AG04450 (cell line): ENCODE measurements at regions not wholly inside any gene's neighbourhood (a gene's known extent, or its start where the extent isn't known, plus 50 kb on each side); places are given as distances from the start of the nearest gene placed in this dataset.

ENCODE experiments used
- CTCF ChIA-PET: fragments of 300-600, 350-600 bp; formaldehyde crosslinking; extraction: SDS; loops from one replicate; lab custom pipeline; 2022; ENCODE audit warnings: antibody characterized with exemption, inconsistent platforms; lab: Charles Lee
- POLR2A ChIA-PET: fragments of 350-600 bp; formaldehyde crosslinking; extraction: SDS; loops from one replicate; lab custom pipeline; 2021; ENCODE audit warnings: antibody characterized with exemption, inconsistent platforms; lab: Yijun Ruan, JAX
- DNase-seq: peaks from one replicate; pipeline ENCODE4 v3.0.0-alpha.2; 2011; ENCODE audit warnings: low read depth, low spot score
- H3K27ac ChIP-seq: one replicate; pipeline ENCODE4 v1.5.1; 2012; ENCODE audit warnings: low read depth, low read length, control low read depth
- H3K27me3 ChIP-seq: one replicate; pipeline ENCODE4 v1.6.0; 2012; ENCODE audit warnings: low read length; ENCODE audit not compliant: control insufficient read depth, insufficient read depth
- H3K4me3 ChIP-seq: 2 replicates; pipeline ENCODE4 v1.5.1; 2011; ENCODE audit warnings: mild to moderate bottlenecking, low read depth, low read length, control low read depth
- H3K9me3 ChIP-seq: 2 replicates; pipeline ENCODE4 v1.5.1; 2012; ENCODE audit warnings: low read length; ENCODE audit not compliant: control insufficient read depth, insufficient read depth
- TF ChIP-seq, protein P1 (sequence below): IDR thresholded peaks from 2 replicates; pipeline ENCODE4 v1.5.1; 2011; ENCODE audit warnings: low read depth, low read length, control low read depth, inconsistent platforms

DNA sequence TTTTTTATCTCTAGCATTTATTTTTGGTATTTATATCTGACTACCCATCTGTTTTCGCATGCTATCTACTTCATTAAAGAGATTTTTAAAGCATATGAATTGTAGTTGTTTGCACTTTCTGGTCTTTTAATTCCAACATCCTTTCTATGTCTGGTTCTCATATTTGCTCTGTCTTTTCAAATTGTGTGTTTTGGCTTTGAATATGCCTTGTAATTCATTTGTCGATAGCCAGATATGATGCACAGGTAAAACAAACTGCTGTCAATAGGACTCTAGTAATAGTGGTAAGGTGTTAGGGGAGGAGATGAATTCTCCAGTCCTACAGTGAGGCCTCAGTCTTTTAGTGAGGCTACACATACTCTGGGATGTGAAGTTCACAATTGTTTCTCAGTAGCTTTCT lies 530.8 kb upstream of the CCDC179 start:
- no peaks in the 10 kb centered on the region for H3K9me3 ChIP-seq
- H3K27ac ChIP-seq = no peak overlapping the region
- TF ChIP-seq, protein P1, sequence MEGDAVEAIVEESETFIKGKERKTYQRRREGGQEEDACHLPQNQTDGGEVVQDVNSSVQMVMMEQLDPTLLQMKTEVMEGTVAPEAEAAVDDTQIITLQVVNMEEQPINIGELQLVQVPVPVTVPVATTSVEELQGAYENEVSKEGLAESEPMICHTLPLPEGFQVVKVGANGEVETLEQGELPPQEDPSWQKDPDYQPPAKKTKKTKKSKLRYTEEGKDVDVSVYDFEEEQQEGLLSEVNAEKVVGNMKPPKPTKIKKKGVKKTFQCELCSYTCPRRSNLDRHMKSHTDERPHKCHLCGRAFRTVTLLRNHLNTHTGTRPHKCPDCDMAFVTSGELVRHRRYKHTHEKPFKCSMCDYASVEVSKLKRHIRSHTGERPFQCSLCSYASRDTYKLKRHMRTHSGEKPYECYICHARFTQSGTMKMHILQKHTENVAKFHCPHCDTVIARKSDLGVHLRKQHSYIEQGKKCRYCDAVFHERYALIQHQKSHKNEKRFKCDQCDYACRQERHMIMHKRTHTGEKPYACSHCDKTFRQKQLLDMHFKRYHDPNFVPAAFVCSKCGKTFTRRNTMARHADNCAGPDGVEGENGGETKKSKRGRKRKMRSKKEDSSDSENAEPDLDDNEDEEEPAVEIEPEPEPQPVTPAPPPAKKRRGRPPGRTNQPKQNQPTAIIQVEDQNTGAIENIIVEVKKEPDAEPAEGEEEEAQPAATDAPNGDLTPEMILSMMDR = no peak
- H3K4me3 ChIP-seq = no peak overlapping the region
- ChIA-PET CTCF (no interaction called here), POLR2A (no interaction called here)
- no peaks in the 10 kb centered on the region for H3K27me3 ChIP-seq
- no peak for DNase-seq

DNA sequence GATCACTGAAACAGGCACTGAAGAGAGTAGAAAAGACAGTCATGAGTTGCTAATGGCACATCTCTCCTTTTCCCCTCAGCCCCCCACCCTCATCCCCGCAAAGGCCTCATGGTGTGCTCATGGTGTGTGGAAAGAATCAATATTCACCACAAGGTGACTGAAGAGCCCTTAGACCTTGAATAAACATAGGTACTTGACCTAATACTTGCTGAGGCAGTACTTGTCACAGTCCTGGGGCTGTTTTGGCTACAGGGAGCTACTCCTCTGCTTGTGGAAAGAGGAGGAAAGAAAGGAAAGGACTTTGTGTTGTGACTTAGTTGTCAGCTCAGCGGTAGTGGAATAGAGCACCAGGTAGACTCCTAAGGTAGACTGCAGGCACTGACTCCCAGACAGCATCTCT lies 537.8 kb upstream of the CCDC179 start:
- CTCF ChIA-PET = no interaction called here
- H3K9me3 ChIP-seq = peaks cover 3% of the 10 kb centered on the region; the same call in 1 of the 2 replicates
- H3K4me3 ChIP-seq = no peak overlapping the region
- POLR2A ChIA-PET = no interaction called here
- H3K27ac ChIP-seq = no peak overlapping the region
- TF ChIP-seq, protein P1 = no peak
- H3K27me3 ChIP-seq = no peaks in the 10 kb centered on the region
- DNase-seq = no peak

DNA sequence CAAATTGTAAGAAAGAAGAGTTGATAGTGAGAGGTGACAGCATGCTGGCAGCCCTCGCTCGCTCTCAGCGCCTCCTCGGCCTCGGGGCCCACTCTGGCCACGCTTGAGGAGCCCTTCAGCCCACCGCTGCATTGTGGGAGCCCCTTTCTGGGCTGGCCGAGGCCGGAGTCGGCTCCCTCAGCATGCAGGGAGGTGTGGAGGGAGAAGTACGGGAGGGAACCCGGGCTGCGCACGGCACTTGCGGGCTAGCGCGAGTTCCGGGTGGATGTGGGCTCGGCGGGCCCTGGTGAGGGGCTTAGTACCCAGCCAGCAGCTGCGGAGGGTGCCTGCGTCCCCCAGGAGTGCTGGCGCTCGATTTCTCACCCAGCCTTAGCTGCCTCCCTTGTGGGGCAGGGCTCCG lies 539.7 kb upstream of the CCDC179 start:
- ChIA-PET POLR2A (no interaction called here), CTCF (no interaction called here)
- no peak for DNase-seq

DNA sequence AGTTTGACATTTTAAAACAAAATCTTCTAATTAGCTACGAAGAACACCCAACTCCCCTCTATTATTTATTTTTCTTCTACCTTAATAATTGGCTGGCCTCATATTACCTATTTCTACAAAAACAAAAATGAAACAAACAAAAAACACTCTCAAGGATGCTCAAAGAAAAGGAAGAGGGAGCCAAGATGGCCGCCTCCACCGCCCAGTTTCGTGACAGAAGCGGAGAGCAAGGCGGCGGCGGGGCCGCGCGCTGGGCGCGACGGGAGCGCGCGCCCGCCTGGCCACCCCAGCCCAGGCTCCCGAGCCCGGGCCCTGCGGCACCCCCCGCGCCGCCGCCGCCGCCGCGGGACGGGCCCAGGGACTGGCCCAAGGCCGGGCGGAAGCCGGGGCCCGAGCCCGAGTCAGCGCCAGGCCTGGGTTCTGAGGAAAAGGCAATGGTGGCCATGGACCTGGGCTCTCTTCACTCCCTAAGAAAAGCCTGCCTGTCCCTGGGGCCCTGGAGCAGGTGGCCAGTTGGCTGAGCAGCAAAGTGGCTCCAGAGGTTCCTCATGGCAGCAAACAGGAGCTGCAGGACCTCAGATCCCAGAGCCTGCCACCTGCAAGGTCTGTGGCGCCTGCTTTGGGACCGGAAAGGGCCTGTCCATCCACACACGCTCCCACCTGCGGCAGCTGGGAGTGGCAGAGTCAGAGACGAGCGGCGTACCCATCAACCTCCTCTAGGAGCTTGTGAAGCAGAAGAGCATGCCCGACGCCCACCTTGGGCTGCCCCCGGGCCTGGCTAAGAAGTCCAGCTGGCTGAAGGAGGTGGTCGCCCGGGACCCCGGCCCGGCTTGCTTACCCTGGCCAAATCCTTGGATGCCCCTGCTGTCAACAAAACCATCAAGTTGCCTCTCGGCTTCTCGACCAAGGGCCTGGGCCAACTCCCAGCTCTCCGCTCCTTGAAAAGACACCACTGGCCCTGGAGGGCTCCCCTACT lies 543.2 kb upstream of the CCDC179 start:
- CTCF ChIA-PET = no interaction called here
- H3K27me3 ChIP-seq = no peaks in the 10 kb centered on the region
- H3K9me3 ChIP-seq = peaks cover 35% of the 10 kb centered on the region
- no peak overlapping the region for H3K4me3 ChIP-seq
- no peak for DNase-seq
- POLR2A ChIA-PET = no interaction called here
- TF ChIP-seq, protein P1 = no peak
- H3K27ac ChIP-seq = no peak overlapping the region

More for the DNA sequence above, 539.7 kb upstream of the CCDC179 start:
- TF ChIP-seq, protein P1 = no peak
- Histone ChIP-seq H3K9me3 (peaks cover 19% of the 10 kb centered on the region), H3K27ac (no peak overlapping the region), H3K27me3 (no peaks in the 10 kb centered on the region), H3K4me3 (no peak overlapping the region)
